GM12878 (cell line): ENCODE measurements at regions not wholly inside any gene's neighbourhood (a gene's known extent, or its start where the extent isn't known, plus 50 kb on each side); places are given as distances from the start of the nearest gene placed in this dataset.

Source experiments
- ATAC-seq: fragments of 200-7000 bp; cut with Tn5 transposase; 3 replicates; pipeline ENCODE4 v1.9.1; 2020; ENCODE audit warnings: mild to moderate bottlenecking, moderate library complexity
- BruUV-seq: library from RNA; stranded (reverse); fragments of 400-500 nt; replicated peaks from 2 replicates; lab custom pipeline; 2021; lab: Mats Ljungman, UMichigan
- CTCF ChIA-PET: fragments of 300-600 bp; sonication (Branson Sonifier 250); formaldehyde crosslinking; extraction: SDS; loops from one replicate; lab custom pipeline; 2021; ENCODE audit warnings: inconsistent platforms; lab: Yijun Ruan, JAX
- POLR2A ChIA-PET: fragments of 350-600 bp; formaldehyde crosslinking; extraction: SDS; loops from one replicate; lab custom pipeline; 2021; ENCODE audit warnings: inconsistent platforms; lab: Charles Lee
- RAD21 ChIA-PET: fragments of 300-600 bp; sonication (Branson Sonifier 250); formaldehyde crosslinking; loops from one replicate; lab custom pipeline; 2023; ENCODE audit warnings: antibody characterized with exemption; ENCODE audit not compliant: unreplicated experiment; lab: Charles Lee
- SMC1A ChIA-PET: fragments of 300-600 bp; sonication (Branson Sonifier 250); formaldehyde crosslinking; loops from one replicate; lab custom pipeline; 2023; ENCODE audit not compliant: unreplicated experiment, uncharacterized antibody; lab: Charles Lee
- DNase-seq: peaks from one replicate; pipeline ENCODE4 v3.0.0-alpha.2; 2011; ENCODE audit warnings: low read depth, low spot score
- FAIRE-seq: peaks from 3 replicates; lab custom pipeline; 2011; peaks lifted over from hg19 to GRCh38; lab: Jason Lieb, UNC
- H2AFZ ChIP-seq: 2 replicates; pipeline ENCODE4 v1.6.0; 2011; ENCODE audit warnings: low read depth, low read length, control low read depth; ENCODE audit not compliant: control insufficient read depth
- H3K27ac ChIP-seq: 2 replicates; pipeline ENCODE4 v1.5.1; 2011; ENCODE audit warnings: control low read depth; ENCODE audit not compliant: control insufficient read depth, insufficient read depth
- H3K27me3 ChIP-seq, 2 experiments: replicated peaks in 1 of 2; 2 replicates each; pipeline versions ENCODE4 v1.6.0 to v1.6.1; 2011; ENCODE audit warnings: low read length in 1 of 2; ENCODE audit not compliant: control insufficient read depth in 2 of 2, insufficient read depth in 2 of 2
- H3K36me3 ChIP-seq, 2 experiments: 2 replicates each; pipeline ENCODE4 v1.5.1; 2011; ENCODE audit warnings: low read length in 1 of 2; ENCODE audit not compliant: control insufficient read depth in 2 of 2, insufficient read depth in 2 of 2
- H3K4me1 ChIP-seq: 2 replicates; pipeline ENCODE4 v1.6.1; 2011; ENCODE audit warnings: mild to moderate bottlenecking, low read length, moderate library complexity, mixed read lengths; ENCODE audit not compliant: control insufficient read depth, insufficient read depth
- H3K4me2 ChIP-seq: 2 replicates; pipeline ENCODE4 v1.6.0; 2011; ENCODE audit warnings: control low read depth; ENCODE audit not compliant: control insufficient read depth, insufficient read depth
- H3K4me3 ChIP-seq: fragments of 200-600 bp; sonication (generic); 2 replicates; pipeline ENCODE4 v1.5.1; 2016
- H3K79me2 ChIP-seq: 2 replicates; pipeline ENCODE4 v1.6.0; 2011; ENCODE audit warnings: low read length; ENCODE audit not compliant: control insufficient read depth, insufficient read depth
- H3K9ac ChIP-seq: 2 replicates; pipeline ENCODE4 v1.8.0; 2011; ENCODE audit warnings: low read length, control low read depth, mixed read lengths; ENCODE audit not compliant: control insufficient read depth, insufficient read depth
- H3K9me3 ChIP-seq: replicated peaks from 3 replicates; pipeline ENCODE4 v1.5.1; 2011; ENCODE audit warnings: mild to moderate bottlenecking, low read length; ENCODE audit not compliant: control insufficient read depth, insufficient read depth
- H4K20me1 ChIP-seq: 2 replicates; pipeline ENCODE4 v1.6.0; 2011; ENCODE audit not compliant: control insufficient read depth, insufficient read depth
- CBX3 ChIP-seq: fragments of 200-600 bp; sonication (generic); IDR thresholded peaks from 2 replicates; pipeline ENCODE4 v1.6.1; 2016; ENCODE audit warnings: low read depth, borderline replicate concordance
- E2F4 ChIP-seq: IDR thresholded peaks from 2 replicates; pipeline ENCODE4 v1.6.1; 2012; ENCODE audit warnings: low read depth, low read length, improper control_type of control experiment
- EED ChIP-seq: sonication (generic); IDR thresholded peaks from 2 replicates; pipeline ENCODE4 v1.6.1; 2016; ENCODE audit warnings: antibody characterized with exemption, low read depth
- ESRRA ChIP-seq: IDR thresholded peaks from 2 replicates; pipeline ENCODE4 v1.6.1; 2012; ENCODE audit warnings: mild to moderate bottlenecking, low read length, improper control_type of control experiment
- FOXK2 ChIP-seq: fragments of 450-650 bp; IDR thresholded peaks from 2 replicates; pipeline ENCODE4 v1.6.1; 2017; ENCODE audit warnings: mild to moderate bottlenecking, moderate library complexity
- IRF4 ChIP-seq: IDR thresholded peaks from 2 replicates; pipeline ENCODE4 v1.6.1; 2011; ENCODE audit warnings: low read depth, low read length
- KAT2A ChIP-seq: conservative IDR thresholded peaks from 2 replicates; pipeline ENCODE4 v1.6.1; 2011; ENCODE audit warnings: low read depth, low read length; ENCODE audit not compliant: control insufficient read depth
- MEF2A ChIP-seq: IDR thresholded peaks from 2 replicates; pipeline ENCODE4 v1.6.1; 2011; ENCODE audit warnings: low read depth, mild to moderate bottlenecking, low read length, moderate library complexity; ENCODE audit not compliant: insufficient read depth
- MEF2B ChIP-seq: fragments of 450-650 bp; IDR thresholded peaks from 2 replicates; pipeline ENCODE4 v1.6.1; 2018; ENCODE audit warnings: mild to moderate bottlenecking, moderate library complexity; ENCODE audit not compliant: partially characterized antibody, poor library complexity, severe bottlenecking
- PAX5 ChIP-seq: IDR thresholded peaks from 2 replicates; pipeline ENCODE4 v1.6.1; 2011; ENCODE audit warnings: low read depth, low read length, borderline replicate concordance
- POLR2A ChIP-seq: IDR thresholded peaks from 2 replicates; pipeline ENCODE4 v1.6.1; 2011; ENCODE audit warnings: low read depth, mild to moderate bottlenecking, low read length
- POLR2AphosphoS2 ChIP-seq: IDR thresholded peaks from 2 replicates; pipeline ENCODE4 v1.6.1; 2011; ENCODE audit warnings: low read depth, mild to moderate bottlenecking, low read length, improper control_type of control experiment, moderate library complexity
- SIX5 ChIP-seq: IDR thresholded peaks from 2 replicates; pipeline ENCODE4 v1.6.1; 2011; ENCODE audit warnings: mild to moderate bottlenecking, low read depth, low read length, moderate library complexity; ENCODE audit not compliant: severe bottlenecking
- TCF7 ChIP-seq: IDR thresholded peaks from 2 replicates; pipeline ENCODE4 v1.6.1; 2014; ENCODE audit warnings: antibody characterized with exemption, borderline replicate concordance
- ZBTB11 ChIP-seq: fragments of 450-650 bp; formaldehyde crosslinking; IDR thresholded peaks from 2 replicates; pipeline ENCODE4 v1.5.0; 2022; ENCODE audit warnings: mild to moderate bottlenecking, missing genetic modification characterization
- WGBS: methylation state at CpG from one replicate; pipeline ENCODE4 v1.1.6; 2016; ENCODE audit warnings: low lambda C conversion rate; ENCODE audit not compliant: insufficient replicate concordance, insufficient coverage; ENCODE audit errors: missing lambda C conversion rate; 5-methylcytosine and 5-hydroxymethylcytosine counted together
- in situ Hi-C: fragments of 300-500 bp; cut with MboI; formaldehyde crosslinking; loops from 9 replicates; pipeline ENCODE4 v1.14.3; 2018; ENCODE audit warnings: mixed read lengths
- intact Hi-C: fragments of 100-400 bp; cut with micrococcal nuclease; formaldehyde crosslinking; loops from one replicate; pipeline ENCODE4 v1.14.2; 2022; ENCODE audit not compliant: unreplicated experiment

- ATAC-seq (no peak), FAIRE-seq (no peak), DNase-seq (no peak)
- WGBS = 63% methylated on average over 6 of the region's 6 CpGs
- H3K4me2 ChIP-seq = no peak overlapping the region
- no peaks in the 10 kb centered on the region for H3K36me3 ChIP-seq
- ChIA-PET CTCF (interaction anchor here (0.6 to 2.3 kb wide), 2 partner anchors 10 to 560 kb away, joined by 3 to 7 read pairs; no protein-coding TSS in a partner anchor), SMC1A (interaction anchor here (1.1 to 2.5 kb wide), 2 partner anchors 9 to 303 kb away, joined by 4 to 7 read pairs; no protein-coding TSS in a partner anchor), POLR2A (no interaction called here), RAD21 (no interaction called here)
- in situ Hi-C loops = no loop called here
- TF ChIP-seq CBX3 = no peak
- no peak for TF ChIP-seq PAX5
- TF ChIP-seq TCF7 = no peak
- no peak for TF ChIP-seq POLR2A
- TF ChIP-seq FOXK2 = no peak
- TF ChIP-seq E2F4 = no peak
- TF ChIP-seq ZBTB11 (CRISPR knock-in tag) = no peak
- TF ChIP-seq MEF2B = no peak
- TF ChIP-seq IRF4 = no peak
- no peak for TF ChIP-seq MEF2A
- TF ChIP-seq POLR2AphosphoS2 = no peak
- TF ChIP-seq EED = no peak
- no peak for TF ChIP-seq SIX5
- TF ChIP-seq ESRRA = no peak
- no peak for TF ChIP-seq KAT2A
- no peaks in the 10 kb centered on the region; the same call in 2 of the 3 replicates for H3K9me3 ChIP-seq
- intact Hi-C loops = no loop called here
- no peak overlapping the region for H3K4me3 ChIP-seq
- H3K27me3 ChIP-seq = no peaks in the 10 kb centered on the region
- BruUV-seq = no TSS peak
- H3K27ac ChIP-seq = no peak overlapping the region
- no peak overlapping the region for H3K9ac ChIP-seq
- H2AFZ ChIP-seq = no peak overlapping the region
- H3K4me1 ChIP-seq = peaks cover 22% of the 10 kb centered on the region
- H3K79me2 ChIP-seq = no peaks in the 10 kb centered on the region
- H4K20me1 ChIP-seq = no peaks in the 10 kb centered on the region
These were observed 471.8 kb upstream of the PROK2 start for GRCh38 chr3:72256716-72257115.
